H54 (cell line): ENCODE measurements at regions not wholly inside any gene's neighbourhood (a gene's known extent, or its start where the extent isn't known, plus 50 kb on each side); places are given as distances from the start of the nearest gene placed in this dataset.
"Not testable (repeated sequence)": the region's sequence is repeated elsewhere in the genome, so short reads cannot be mapped to it uniquely, and the experiment has no call there.

Experiments
- DNase-seq: peaks from one replicate; pipeline ENCODE4 v3.0.0; 2011; ENCODE audit warnings: low spot score, mixed read lengths; ENCODE audit not compliant: insufficient read length
- FAIRE-seq: peaks from 3 replicates; lab custom pipeline; 2011; peaks lifted over from hg19 to GRCh38; lab: Jason Lieb, UNC
- POLR2A ChIP-seq: IDR thresholded peaks from 2 replicates; pipeline ENCODE4 v1.6.1; 2011; ENCODE audit warnings: low read depth, mild to moderate bottlenecking, low read length

DNA sequence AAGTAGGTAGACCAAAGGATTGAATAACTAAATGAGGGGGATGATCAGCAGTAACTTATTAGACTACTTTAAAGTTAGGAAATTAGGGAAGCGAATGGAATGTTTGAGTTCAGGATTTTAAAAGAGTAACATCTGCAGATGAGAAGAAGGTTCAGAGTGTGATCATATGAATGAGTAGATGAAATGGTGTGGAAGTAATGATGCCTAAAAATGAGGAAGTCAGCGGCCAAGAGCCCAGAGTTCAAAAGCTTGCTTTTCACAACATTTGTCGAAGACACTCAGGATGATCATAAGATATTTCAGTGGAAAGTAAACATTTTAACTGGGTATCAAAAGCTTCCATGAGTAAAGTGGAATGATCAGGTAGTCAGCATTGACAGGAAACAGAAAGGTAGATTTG lies 299.4 kb downstream of the LRRIQ3 start:
- TF ChIP-seq POLR2A: no peak
- DNase-seq: no peak

DNA sequence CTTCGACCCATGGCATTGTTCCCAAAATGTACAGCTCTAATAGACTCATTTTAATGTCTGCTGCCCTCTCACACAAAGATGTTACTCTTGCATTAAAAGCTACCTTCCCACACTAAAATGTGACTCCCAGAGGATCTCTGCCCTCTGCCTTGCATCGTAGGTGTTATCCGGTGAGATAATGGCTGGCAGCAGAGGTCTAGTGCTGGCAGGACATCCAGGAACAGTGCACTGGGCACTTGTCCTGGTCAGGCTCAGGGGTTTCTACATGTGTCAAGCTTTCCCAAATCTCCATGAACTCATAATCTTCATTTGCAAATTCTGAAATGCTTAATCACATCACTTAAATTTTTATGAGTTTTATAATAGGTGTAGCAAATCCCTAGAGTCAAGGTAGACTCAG lies 310.6 kb downstream of the LRRIQ3 start:
- no peak for FAIRE-seq
- no peak for DNase-seq
- TF ChIP-seq POLR2A: no peak

More for the DNA sequence above, 299.4 kb downstream of the LRRIQ3 start:
- no peak for FAIRE-seq

DNA sequence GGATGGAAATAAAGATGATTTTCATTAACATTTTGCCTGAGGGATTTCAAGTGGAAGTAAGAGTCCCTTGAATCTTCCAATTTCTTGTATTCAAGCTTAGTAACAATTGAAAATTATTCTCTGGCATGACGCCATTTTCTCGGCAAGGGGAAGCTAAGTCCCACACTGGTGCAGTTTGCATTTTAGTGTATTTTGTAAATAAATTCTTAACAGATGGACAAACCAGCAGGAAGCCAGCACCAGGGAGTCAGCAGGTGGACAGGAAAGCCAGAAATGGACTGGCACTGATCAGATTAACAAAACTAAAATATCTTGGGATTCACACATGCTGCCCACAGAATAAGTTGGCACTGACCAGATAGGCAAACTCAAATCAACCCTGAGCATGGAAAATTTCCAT lies 311.3 kb downstream of the LRRIQ3 start:
- DNase-seq (no peak), FAIRE-seq (no peak)
- no peak for TF ChIP-seq POLR2A

DNA sequence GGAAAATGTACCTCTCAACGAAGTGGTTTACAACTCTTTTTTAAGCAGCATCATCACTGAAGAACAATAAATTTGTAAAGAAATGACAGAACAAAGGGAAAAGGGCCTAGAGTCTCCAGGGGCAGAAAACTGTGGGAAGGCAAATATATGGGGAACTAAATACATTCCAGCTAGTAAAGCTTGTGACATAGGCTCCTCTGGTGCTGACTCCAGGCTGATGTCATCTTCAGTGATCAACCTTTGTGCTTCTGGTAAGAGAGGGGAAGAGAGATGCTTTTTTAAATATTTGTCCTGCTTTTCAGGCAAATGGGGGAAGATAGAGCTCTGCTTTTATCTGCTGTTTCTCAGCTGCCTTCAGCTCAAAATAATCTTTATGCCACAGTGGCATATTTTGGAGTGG lies 323.2 kb downstream of the LRRIQ3 start:
- FAIRE-seq (no peak), DNase-seq (no peak)
- no peak for TF ChIP-seq POLR2A

DNA sequence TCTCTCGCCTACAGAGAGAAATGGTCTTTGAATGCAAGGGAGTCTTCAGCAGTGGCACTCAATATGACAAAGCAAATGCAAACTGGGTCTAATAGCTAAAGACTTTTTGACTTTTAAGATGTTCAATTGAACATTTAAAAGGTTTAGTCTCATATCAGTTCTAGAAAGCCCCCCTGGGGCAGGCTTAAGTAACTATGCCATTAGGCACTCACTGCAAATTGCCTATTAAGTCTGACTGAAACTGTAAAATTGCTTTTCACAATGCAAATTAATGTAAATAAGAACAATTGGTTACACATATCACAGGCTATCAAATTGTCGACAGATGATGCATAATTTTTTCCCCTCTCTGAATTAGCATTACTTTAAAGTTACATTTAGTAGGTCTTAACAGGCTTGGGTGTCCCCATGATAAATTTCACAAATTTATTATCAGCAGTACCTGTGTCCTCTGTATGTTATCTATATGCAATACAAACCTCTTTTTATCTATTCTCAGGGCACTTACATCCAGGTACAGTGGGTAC lies 329.1 kb downstream of the LRRIQ3 start:
- DNase-seq (no peak), FAIRE-seq (no peak)
- TF ChIP-seq POLR2A: no peak

DNA sequence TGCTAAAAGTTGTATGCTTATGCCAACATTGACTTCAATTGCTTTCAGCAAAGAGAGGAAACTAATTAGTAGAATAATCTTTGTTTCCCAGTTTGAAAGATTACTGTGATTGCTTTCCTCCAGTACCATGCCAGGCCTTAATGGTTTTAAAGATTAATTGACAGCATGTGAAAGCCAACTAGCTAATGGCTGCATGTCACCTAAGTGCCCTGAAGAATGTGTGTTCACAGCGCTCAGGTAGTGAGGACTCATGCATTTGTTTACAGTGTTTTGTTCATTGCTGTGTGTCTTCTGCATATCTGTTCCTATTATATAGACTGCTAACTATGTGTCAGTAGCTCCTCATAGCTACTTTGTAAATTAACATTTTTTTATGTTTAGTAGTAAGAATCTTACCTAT lies 335.6 kb downstream of the LRRIQ3 start:
- no peak for TF ChIP-seq POLR2A
- DNase-seq (no peak), FAIRE-seq (no peak)

DNA sequence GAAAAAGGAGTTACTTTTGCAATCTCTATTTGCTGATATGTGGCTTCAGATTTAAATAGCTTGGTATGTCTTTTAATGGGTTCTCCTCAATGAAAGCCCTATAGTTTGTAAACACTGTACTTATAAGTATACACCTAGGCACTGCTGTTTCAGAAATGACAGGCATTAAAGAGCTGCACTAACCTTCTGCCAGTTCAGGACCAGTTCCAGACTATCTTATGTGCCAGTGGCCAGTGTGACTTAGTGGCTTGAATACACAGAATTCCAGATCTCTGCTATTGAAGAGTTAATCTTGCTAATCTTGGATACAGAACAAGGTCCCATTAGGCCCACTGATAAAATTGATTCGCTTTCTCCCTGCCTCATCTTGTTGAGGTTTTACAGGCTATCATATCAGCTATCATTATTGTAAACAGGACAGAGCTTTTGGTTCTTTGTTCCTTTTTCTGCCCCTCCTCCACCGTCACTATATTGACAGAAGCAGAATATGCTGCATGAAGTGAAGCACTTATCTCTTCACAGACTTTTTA lies 337.5 kb downstream of the LRRIQ3 start:
- DNase-seq (no peak), FAIRE-seq (no peak)
- TF ChIP-seq POLR2A: no peak

DNA sequence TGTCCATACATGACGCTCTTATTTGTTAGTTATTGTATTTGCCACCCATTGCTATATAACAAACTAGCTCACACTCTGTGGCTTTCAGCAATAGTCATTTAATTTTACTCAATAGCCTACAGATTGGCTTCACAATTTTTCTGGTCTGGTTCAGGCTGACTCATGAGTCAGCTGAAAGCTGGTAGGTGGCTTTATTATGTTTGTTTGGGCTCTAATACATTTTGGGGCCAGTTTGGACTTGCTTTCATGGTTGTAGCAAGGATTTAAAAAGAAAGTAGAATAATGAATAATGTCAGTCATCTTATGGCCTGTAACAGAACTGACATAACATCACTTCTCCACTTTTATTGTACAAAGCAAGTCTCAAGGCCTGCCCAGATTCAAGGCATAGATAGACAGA lies 338.7 kb downstream of the LRRIQ3 start:
- no peak for FAIRE-seq
- no peak for TF ChIP-seq POLR2A

DNA sequence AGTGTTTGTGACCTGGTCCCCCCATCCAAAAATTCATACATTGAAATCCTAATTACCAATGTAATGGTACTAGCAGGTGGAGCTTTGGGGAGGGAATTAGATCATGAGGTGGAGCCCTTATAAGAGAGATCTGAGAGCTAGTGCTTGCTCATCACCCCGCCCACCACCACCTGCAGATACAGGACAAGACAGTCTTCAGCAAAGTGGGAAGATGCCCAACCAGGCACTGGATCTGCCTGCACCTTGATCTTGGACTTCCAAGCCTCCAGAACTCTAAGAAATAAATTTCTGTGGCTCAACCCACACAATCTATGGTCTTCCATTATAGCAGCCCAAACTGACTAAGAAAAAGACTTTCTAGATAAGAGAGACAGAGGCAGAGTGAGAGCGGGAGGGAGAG lies 343.4 kb downstream of the LRRIQ3 start:
- DNase-seq (no peak), FAIRE-seq (no peak)
- TF ChIP-seq POLR2A: no peak

More for the DNA sequence above, 338.7 kb downstream of the LRRIQ3 start:
- no peak for DNase-seq

DNA sequence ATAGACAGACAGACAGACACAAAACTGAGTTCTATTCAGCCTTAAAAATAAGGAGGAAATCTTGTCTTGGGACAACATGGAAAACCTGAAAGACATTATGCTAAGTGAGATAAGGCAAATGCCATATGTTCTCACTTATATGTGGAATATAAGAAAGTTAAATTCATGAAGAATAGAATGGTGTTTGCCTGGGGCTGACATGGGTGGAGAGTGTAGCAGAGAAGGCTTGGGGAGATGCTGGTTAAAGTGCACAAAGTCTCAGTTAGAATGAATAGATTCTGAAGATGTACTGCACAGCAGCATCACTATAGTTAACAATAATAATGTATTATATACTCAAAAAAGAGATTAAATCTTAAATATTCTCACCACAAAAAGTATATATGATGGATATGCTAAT lies 355.5 kb downstream of the LRRIQ3 start:
- TF ChIP-seq POLR2A: no peak
- no peak for FAIRE-seq
- DNase-seq: no peak

DNA sequence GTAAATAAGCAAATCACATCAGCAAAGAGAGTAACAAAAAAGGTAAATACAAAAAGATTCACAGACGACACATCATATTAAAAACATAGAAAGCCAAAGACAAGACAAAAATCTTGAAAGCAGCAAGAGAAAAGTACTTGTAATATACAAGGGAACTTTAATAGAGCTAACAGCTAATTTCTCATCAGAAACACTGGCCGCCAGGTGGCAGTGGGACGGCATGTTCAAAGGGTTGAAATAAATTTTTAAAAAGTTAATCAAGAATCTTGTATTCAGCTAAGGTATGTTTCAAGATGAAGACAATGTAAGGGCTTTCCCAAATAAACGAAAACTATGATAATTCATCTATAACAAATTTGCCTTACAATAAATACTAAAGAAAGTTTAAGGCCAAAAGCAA lies 358.1 kb downstream of the LRRIQ3 start:
- no peak for DNase-seq

DNA sequence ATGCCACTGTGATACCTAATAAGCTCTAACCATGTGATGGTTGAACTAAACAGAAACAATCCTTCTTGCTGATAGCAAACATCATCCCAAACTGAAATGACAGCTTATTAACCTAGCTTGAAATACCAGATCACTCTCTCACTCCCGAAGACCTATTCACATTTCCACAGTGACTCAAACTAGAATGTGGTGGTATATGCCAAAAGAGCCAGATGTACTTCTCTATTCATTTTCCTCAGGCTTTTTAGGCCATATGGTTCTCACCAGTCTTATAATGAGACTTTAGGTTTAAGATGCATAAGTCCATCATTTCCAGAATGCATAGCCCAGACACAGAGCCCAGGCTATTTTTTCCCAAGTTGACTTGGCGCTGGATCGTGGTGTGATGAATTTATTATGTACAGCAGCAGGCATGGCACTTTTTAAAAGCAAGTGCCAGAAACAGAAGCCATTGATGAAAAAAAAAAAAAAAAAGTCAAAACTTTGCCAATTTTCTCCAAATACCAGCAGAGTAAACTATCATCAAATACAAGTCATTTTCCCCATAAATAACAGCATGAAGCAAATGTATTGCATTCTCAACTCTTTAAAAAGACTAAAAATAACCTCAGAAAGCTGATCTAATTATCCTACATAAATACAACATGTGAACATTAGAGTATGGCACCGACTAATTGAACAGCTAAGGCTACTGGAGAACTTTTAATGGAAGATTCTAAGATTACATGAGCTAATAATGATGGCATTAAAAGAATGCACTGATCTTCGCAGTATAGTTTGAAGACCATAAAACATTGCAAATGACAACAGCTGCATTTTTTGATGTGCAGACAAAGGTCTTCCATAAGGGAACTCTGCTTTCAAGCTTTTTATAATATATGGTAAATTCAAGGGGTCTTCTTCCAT lies 365.4 kb downstream of the LRRIQ3 start:
- no peak for TF ChIP-seq POLR2A
- DNase-seq: no peak
- no peak for FAIRE-seq

More for the DNA sequence above, 358.1 kb downstream of the LRRIQ3 start:
- no peak for FAIRE-seq
- no peak for TF ChIP-seq POLR2A

DNA sequence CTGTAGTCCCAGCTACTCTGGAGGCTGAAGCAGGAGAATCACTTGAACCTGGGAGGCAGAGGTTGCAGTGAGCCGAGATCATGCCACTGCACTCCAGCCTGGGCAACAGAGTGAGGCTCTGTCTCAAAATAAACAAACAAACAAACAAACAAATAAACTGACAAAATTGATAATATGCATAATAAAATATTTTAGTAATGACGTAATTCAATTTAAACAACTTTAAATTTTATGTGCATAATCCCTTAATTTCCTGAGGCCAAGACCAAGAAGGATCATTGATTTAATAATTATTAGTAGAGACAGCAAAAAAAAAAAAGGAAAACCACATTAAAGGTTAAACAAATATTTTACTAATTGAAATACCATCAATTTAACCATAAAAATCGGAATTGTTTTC lies 370.7 kb downstream of the LRRIQ3 start:
- FAIRE-seq, DNase-seq: not testable (repeated sequence)

DNA sequence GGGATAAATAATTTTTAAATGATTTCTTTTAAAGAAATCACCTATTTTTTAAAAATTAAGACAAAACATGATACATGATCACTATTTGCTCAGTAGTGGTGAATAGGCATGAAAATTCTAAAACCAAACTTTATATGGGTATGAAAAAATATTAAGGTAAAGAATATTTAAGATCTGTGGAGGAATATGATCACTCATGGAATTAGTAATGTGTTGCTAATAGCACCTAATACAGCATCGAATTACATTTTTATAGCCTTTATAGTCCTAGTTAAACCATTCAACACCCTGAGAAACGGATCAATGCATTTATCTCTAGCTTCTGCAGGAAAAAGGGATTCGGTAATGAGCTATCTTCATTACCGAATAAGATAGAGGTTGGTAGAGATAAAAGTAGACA lies 373.9 kb downstream of the LRRIQ3 start:
- FAIRE-seq (no peak), DNase-seq (no peak)
- TF ChIP-seq POLR2A: no peak

DNA sequence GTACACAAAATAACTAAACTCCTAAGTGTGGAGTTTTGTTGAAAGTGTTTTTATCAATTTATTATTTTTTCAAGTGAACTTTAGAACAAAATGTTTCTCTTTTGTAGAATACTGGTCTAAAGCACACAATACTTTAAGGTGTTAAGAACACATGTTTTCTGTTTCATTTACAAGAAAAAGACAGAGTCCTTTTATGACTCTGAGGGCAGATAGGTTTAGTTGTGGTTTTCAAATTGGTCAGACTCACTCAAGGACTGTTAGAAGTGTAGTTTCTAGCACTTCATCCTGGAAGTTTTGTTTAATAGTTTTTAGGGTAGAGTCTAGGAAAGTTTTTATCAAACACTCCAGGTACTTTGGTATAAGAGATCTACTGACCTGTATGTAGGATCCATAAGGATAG lies 376.5 kb downstream of the LRRIQ3 start:
- DNase-seq (no peak), FAIRE-seq (no peak)
- no peak for TF ChIP-seq POLR2A

DNA sequence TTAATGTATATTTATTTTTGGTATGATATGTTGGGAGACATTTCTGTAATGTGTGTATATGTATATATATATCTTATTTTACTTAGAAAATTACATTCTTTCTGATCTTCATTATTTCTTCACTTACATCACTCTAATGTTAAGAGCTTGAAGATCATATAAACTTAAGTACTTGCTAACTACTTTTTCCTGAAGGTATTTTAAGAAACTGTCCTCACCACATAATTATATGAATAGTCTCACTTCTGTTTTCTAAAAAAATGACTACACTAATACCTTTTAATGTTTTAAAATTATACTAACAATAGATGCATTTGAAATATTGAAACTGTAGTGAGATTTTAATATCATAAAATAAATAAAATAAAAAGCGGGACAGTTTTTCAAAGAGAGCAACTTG lies 377.1 kb downstream of the LRRIQ3 start:
- FAIRE-seq (no peak), DNase-seq (no peak)
- no peak for TF ChIP-seq POLR2A
